A673 (cell line): ENCODE measurements at regions not wholly inside any gene's neighbourhood (a gene's known extent, or its start where the extent isn't known, plus 50 kb on each side); places are given as distances from the start of the nearest gene placed in this dataset.

Source experiments
- CTCF ChIP-seq: fragments of 300-800, 200-600 bp; sonication (generic); conservative IDR thresholded peaks from 2 replicates; pipeline ENCODE4 v1.5.1; 2017; ENCODE audit warnings: low read depth, mild to moderate bottlenecking, antibody characterized with exemption, low read length, moderate library complexity, mixed read lengths
- EZH2 ChIP-seq: fragments of 200-600 bp; sonication (generic); IDR thresholded peaks from 2 replicates; pipeline ENCODE4 v1.6.1; 2017; ENCODE audit warnings: borderline replicate concordance, low read depth, mild to moderate bottlenecking, mixed read lengths, antibody characterized with exemption, low read length; ENCODE audit not compliant: poor library complexity, severe bottlenecking

- no peak for TF ChIP-seq CTCF
- TF ChIP-seq EZH2, result no peak
These were observed 476.4 kb downstream of the FOXO1 start for GRCh38 chr13:40189898-40190630.
